Brain microvascular endothelial cell (primary cell): ENCODE measurements at regions not wholly inside any gene's neighbourhood (a gene's known extent, or its start where the extent isn't known, plus 50 kb on each side); places are given as distances from the start of the nearest gene placed in this dataset.

Experiments used
- DNase-seq: peaks from one replicate; pipeline ENCODE4 v3.0.0-alpha.2; 2020
- H3K27ac ChIP-seq: fragments of 250-450 bp; sonication (Bioruptor Pico); 2 replicates; pipeline ENCODE4 v1.5.1; 2020; ENCODE audit warnings: mild to moderate bottlenecking, moderate library complexity
- H3K27me3 ChIP-seq: fragments of 250-450 bp; sonication (Bioruptor Pico); replicated peaks from 2 replicates; pipeline ENCODE4 v1.5.1; 2020; ENCODE audit warnings: mild to moderate bottlenecking
- H3K36me3 ChIP-seq: fragments of 250-450 bp; sonication (Bioruptor Pico); replicated peaks from 2 replicates; pipeline ENCODE4 v1.5.1; 2020; ENCODE audit warnings: mild to moderate bottlenecking
- H3K4me3 ChIP-seq: 2 replicates; pipeline ENCODE4 v1.5.1; 2011; ENCODE audit warnings: low read depth, mild to moderate bottlenecking, control low read depth, low read length, moderate library complexity
- in situ Hi-C: cut with HindIII; loops from 2 replicates; pipeline ENCODE4 v1.10.0; 2017; ENCODE audit warnings: low sequenced_read_pairs, low pct_ligation_motif_present
- TF ChIP-seq, protein P1 (sequence below): IDR thresholded peaks from 2 replicates; pipeline ENCODE4 v1.5.1; 2011; ENCODE audit warnings: low read depth, mild to moderate bottlenecking, moderate library complexity, low read length, control low read depth, inconsistent platforms; ENCODE audit errors: missing control alignments

DNA sequence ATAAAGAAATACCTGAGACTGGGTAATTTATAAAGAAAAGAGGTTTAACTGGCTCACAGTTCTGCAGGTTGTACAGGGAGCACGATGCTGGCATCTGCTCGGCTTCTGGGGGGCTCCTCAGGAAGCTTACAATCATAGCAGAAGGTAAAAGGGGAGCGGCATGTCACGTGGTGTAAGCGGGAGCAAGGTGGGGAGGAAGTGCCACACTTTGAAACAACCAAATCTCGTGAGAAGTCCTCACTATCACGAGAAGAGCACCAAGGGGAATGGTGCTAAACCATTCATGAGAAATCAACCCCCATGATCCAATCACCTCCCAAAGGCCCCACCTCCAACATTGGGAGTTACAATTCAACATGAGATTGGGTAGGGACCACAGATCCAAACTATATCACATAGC lies 67.7 kb downstream of the AKR1B1 start:
- TF ChIP-seq, protein P1, sequence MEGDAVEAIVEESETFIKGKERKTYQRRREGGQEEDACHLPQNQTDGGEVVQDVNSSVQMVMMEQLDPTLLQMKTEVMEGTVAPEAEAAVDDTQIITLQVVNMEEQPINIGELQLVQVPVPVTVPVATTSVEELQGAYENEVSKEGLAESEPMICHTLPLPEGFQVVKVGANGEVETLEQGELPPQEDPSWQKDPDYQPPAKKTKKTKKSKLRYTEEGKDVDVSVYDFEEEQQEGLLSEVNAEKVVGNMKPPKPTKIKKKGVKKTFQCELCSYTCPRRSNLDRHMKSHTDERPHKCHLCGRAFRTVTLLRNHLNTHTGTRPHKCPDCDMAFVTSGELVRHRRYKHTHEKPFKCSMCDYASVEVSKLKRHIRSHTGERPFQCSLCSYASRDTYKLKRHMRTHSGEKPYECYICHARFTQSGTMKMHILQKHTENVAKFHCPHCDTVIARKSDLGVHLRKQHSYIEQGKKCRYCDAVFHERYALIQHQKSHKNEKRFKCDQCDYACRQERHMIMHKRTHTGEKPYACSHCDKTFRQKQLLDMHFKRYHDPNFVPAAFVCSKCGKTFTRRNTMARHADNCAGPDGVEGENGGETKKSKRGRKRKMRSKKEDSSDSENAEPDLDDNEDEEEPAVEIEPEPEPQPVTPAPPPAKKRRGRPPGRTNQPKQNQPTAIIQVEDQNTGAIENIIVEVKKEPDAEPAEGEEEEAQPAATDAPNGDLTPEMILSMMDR, result no peak
- no peaks in the 10 kb centered on the region for H3K36me3 ChIP-seq
- no peaks in the 10 kb centered on the region for H3K27me3 ChIP-seq
- H3K27ac ChIP-seq, result no peak overlapping the region
- in situ Hi-C loops, result no loop called here
- DNase-seq, result no peak
- no peak overlapping the region for H3K4me3 ChIP-seq

DNA sequence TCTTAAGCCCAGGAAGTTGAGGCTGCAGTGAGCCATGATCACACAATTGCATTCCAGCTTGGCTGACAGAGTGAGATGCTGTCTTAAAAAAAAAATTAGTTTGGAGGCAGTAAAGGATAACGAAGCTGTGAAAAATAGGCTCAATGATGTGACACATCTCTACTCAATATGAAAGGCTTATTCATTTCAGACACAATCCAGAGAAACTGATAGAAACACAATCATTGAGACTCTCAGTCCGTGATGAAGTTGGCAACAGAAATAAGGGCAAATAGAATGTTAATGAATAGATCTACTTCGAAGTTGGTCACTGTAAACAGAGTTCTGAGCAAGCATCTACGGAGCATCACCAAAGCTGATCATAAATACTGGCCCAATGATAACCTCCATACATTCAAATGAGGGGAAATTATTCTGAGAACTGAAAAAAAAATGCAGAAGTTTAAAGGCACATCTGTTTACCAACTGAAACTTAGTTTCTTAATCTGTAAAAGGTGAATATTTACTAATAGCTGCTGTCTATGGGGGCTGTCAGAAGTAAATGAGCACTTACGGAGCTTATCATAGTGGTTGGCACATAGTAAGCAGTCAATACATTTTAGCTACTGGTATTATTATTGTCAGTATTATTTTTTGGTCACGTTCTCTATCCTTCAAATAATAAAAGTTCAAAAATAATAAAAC lies 70.4 kb downstream of the AKR1B1 start:
- DNase-seq, result no peak
- in situ Hi-C loops, result no loop called here
- no peak overlapping the region for H3K27ac ChIP-seq
- TF ChIP-seq, protein P1, result no peak
- H3K4me3 ChIP-seq, result no peak overlapping the region
- H3K27me3 ChIP-seq, result no peaks in the 10 kb centered on the region
- no peaks in the 10 kb centered on the region for H3K36me3 ChIP-seq

DNA sequence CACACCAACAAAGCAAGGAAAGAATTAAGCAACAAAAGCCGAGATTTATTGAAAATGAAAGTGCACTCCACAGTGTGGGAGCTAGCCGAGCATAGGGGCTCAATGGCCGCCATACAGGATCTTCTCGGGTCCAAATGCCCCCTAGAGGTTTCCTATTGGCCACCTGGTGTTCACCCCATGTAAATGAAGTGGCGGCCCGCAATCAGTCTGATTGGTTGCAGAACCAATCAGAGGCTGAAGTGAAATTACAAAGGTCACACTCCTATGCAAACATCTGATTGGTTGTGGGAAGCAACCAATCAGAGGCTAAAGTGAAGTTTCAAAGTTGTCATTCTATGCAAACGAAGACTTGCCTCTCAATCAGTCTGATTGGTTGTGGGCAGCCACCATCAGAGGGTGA lies 61.8 kb upstream of the SLC35B4 start:
- Histone ChIP-seq H3K27me3 (peaks cover 4% of the 10 kb centered on the region), H3K36me3 (no peaks in the 10 kb centered on the region), H3K27ac (no peak overlapping the region), H3K4me3 (no peak overlapping the region)
- TF ChIP-seq, protein P1, result no peak
- in situ Hi-C loops, result no loop called here
- DNase-seq, result no peak

DNA sequence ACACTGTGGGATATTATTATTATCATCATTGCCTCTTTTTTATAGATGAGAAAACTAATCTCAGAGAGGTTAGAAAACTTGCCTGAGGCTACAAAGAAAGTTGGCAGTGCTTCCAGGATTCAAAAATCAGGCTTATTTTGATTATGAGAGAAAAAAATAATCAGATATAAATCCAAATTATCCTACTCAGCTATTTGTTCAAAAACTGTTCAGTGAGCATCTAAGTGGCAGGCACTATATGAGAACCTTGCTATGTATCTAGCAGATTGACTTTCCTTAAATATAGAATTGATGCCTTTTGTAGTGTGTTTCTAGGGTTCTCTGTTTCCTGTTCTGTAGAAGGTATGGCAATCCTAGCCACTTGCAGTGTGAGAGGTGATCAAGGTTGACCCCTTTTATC lies 60.0 kb upstream of the SLC35B4 start:
- TF ChIP-seq, protein P1, result no peak
- Histone ChIP-seq H3K27ac (no peak overlapping the region), H3K4me3 (no peak overlapping the region), H3K27me3 (peaks cover 4% of the 10 kb centered on the region), H3K36me3 (no peaks in the 10 kb centered on the region)
- no peak for DNase-seq
- in situ Hi-C loops, result no loop called here

DNA sequence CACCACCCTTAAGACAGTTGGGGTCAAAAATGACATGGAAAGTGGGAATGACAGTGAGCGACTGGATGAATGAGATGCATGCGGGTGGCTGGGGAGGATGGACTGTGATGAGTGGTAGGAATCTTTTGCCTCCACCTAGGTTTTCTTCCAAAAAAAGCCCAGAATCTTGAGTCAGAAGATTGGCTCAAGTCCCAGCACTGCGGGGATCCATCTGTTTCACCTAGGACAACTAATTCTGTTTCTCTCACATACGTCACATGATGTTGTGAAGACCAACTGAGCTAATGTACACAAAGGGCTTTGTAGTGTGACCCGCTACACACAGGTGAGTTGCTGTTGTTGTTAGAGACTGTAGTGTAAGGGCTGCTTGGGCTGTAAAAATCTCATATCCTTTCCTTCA lies 58.5 kb upstream of the SLC35B4 start:
- no peak overlapping the region for H3K27ac ChIP-seq
- no peak for DNase-seq
- no peak overlapping the region for H3K4me3 ChIP-seq
- H3K36me3 ChIP-seq, result no peaks in the 10 kb centered on the region
- TF ChIP-seq, protein P1, result no peak
- peaks cover 4% of the 10 kb centered on the region for H3K27me3 ChIP-seq
- in situ Hi-C loops, result no loop called here

DNA sequence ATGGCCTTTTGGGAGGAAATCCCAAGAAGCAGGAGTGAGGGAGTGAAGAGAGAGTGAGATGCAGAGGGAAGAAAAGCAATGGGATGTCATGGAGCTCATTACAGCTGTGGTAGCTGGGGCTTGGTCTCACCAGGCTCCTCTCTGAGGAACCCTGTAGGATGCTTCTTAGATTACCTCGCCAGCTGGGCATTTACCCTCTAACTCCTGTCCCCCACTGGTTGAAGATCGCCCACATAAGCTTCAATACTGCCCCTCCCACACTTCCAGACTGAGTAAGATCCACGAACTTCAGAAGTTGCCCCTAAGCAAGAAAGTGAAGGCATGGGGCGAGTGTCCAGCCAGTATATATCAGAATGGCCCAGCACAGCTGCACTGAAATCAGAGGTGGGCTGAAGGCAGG lies 58.1 kb upstream of the SLC35B4 start:
- in situ Hi-C loops, result no loop called here
- TF ChIP-seq, protein P1, result no peak

More for the DNA sequence above, 58.1 kb upstream of the SLC35B4 start:
- peaks cover 4% of the 10 kb centered on the region for H3K27me3 ChIP-seq
- H3K4me3 ChIP-seq, result no peak overlapping the region
- H3K27ac ChIP-seq, result no peak overlapping the region
- DNase-seq, result no peak
- no peaks in the 10 kb centered on the region for H3K36me3 ChIP-seq
